ENCODE measurements at regions not wholly inside any gene's neighbourhood (a gene's known extent, or its start where the extent isn't known, plus 50 kb on each side); places are given as distances from the start of the nearest gene placed in this dataset.
"Not testable (repeated sequence)": the region's sequence is repeated elsewhere in the genome, so short reads cannot be mapped to it uniquely, and the experiment has no call there.

DNA sequence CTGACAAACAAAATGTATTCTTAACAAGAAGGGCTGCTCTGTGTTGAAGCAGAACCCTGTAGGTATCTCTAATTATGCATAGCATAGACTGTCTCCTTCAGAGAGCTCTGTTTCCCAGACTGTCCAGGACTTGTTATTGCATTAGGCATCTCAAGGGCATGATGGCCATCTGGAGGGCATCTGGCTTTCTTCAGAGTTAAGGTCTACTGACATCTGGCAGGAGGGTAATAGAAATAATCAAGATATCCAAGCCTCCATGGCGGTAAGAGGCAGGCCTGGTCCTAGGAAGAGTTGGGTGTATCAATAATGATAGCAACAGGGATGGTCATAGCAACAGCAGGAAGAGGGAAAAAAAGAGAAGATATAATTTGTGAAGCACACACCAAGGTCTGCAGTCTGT, 161.2 kb downstream of the TTC8 start:
- Histone ChIP-seq H3F3A (ENCODE audit: low read depth) (no peaks in the 10 kb centered on the region), H4K20me1 (ENCODE audit: insufficient read depth, low read length, poor library complexity, severe bottlenecking) (no peaks in the 10 kb centered on the region), H3K4me1 (ENCODE audit: insufficient read depth, low read length, poor library complexity, severe bottlenecking) (no peaks in the 10 kb centered on the region), H3K4me3 (ENCODE audit: low read length, poor library complexity, severe bottlenecking) (no peak overlapping the region), H3K79me2 (ENCODE audit: insufficient read depth, low read length) (no peaks in the 10 kb centered on the region), H3K9me3 (ENCODE audit: insufficient read depth, low read depth, low read length) (no peaks in the 10 kb centered on the region; the same call in 1 of the 2 replicates), H3K9me2 (replicated peaks; ENCODE audit: low read depth, low read length) (no peaks in the 10 kb centered on the region), H3K4me2 (ENCODE audit: low read depth, low read length, poor library complexity, severe bottlenecking) (no peak overlapping the region), H3K9ac (ENCODE audit: low read depth, low read length, poor library complexity, severe bottlenecking) (no peak overlapping the region), H3K36me3 (ENCODE audit: insufficient read depth, low read length) (no peaks in the 10 kb centered on the region), H3K27me3 (ENCODE audit: insufficient read depth, low read length, poor library complexity, severe bottlenecking) (no peaks in the 10 kb centered on the region), H2AFZ (ENCODE audit: low read length) (no peak overlapping the region)
- TF ChIP-seq, protein P1, sequence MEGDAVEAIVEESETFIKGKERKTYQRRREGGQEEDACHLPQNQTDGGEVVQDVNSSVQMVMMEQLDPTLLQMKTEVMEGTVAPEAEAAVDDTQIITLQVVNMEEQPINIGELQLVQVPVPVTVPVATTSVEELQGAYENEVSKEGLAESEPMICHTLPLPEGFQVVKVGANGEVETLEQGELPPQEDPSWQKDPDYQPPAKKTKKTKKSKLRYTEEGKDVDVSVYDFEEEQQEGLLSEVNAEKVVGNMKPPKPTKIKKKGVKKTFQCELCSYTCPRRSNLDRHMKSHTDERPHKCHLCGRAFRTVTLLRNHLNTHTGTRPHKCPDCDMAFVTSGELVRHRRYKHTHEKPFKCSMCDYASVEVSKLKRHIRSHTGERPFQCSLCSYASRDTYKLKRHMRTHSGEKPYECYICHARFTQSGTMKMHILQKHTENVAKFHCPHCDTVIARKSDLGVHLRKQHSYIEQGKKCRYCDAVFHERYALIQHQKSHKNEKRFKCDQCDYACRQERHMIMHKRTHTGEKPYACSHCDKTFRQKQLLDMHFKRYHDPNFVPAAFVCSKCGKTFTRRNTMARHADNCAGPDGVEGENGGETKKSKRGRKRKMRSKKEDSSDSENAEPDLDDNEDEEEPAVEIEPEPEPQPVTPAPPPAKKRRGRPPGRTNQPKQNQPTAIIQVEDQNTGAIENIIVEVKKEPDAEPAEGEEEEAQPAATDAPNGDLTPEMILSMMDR (conservative IDR thresholded peaks at IDR 0.05; ENCODE audit: low read length), result no peak
- TF ChIP-seq EZH2phosphoT487 (IDR thresholded peaks at IDR 0.05; ENCODE audit: borderline replicate concordance), result no peak

DNA sequence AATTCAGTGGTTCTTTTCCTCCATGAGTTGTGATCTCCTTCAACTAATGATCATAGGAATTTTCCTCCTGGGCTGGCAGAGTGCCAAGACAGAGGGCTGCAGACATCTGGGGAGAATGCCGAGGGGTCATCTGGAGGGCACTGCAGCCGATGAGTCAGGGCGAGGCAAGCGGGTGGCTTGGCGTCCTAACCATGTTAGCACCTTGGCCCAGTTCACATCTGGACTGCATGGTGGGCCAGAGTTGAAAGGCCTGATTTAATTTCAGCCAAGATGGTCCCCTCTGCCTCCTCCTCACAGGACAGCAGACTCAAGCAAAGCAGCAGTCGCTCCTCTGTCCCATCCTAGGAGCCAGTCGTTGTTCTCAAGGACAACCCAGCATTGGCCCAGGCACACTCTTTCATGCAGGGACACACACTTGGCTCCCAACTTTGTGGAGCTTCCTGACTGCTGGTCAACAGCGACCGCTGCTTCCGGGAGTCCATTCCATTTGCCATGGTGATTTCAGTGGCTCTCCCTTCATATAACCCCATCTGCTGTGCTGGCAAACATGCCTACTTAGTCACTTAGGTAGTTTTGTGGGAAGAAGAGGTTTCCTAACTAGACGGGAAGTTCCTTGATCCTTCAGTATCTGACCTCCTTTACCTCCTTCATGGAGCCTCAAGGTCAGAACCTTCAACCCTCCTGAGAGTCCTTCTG, 161.8 kb downstream of the TTC8 start:
- TF ChIP-seq EZH2phosphoT487 (IDR thresholded peaks at IDR 0.05; ENCODE audit: borderline replicate concordance), result no peak
- TF ChIP-seq, protein P1 (conservative IDR thresholded peaks at IDR 0.05; ENCODE audit: low read length), result no peak
- no peaks in the 10 kb centered on the region for H3K4me1 ChIP-seq (ENCODE audit: insufficient read depth, low read length, poor library complexity, severe bottlenecking)
- H3K9ac ChIP-seq (ENCODE audit: low read depth, low read length, poor library complexity, severe bottlenecking), result no peak overlapping the region
- no peaks in the 10 kb centered on the region for H3K79me2 ChIP-seq (ENCODE audit: insufficient read depth, low read length)
- H3K9me3 ChIP-seq (ENCODE audit: insufficient read depth, low read depth, low read length), result no peaks in the 10 kb centered on the region; the same call in 1 of the 2 replicates
- no peaks in the 10 kb centered on the region for H3K9me2 ChIP-seq (replicated peaks; ENCODE audit: low read depth, low read length)
- no peak overlapping the region for H3K4me3 ChIP-seq (ENCODE audit: low read length, poor library complexity, severe bottlenecking)
- H3K4me2 ChIP-seq (ENCODE audit: low read depth, low read length, poor library complexity, severe bottlenecking), result no peak overlapping the region
- no peaks in the 10 kb centered on the region for H3K27me3 ChIP-seq (ENCODE audit: insufficient read depth, low read length, poor library complexity, severe bottlenecking)
- H2AFZ ChIP-seq (ENCODE audit: low read length), result no peak overlapping the region
- no peaks in the 10 kb centered on the region for H3K36me3 ChIP-seq (ENCODE audit: insufficient read depth, low read length)
- H4K20me1 ChIP-seq (ENCODE audit: insufficient read depth, low read length, poor library complexity, severe bottlenecking), result no peaks in the 10 kb centered on the region
- H3F3A ChIP-seq (ENCODE audit: low read depth), result no peaks in the 10 kb centered on the region

DNA sequence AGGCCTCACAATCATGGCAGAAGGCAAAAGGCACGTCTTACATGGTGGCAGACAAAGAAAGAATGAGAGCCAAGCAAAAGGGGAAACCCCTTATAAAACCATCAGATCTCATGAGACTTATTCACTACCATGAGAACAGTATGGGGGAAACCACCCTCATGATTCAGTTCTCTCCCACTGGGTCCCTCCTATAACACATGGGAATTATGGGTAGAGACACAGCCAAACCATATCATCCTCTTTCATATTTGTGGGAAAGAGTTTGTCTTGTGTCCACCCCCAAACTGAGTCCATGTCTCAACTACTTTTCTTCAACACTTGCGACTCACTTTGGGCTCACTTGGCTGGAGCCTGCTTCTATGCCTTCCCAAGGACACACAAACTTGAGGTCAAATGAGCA, 162.5 kb downstream of the TTC8 start:
- not testable (repeated sequence) for H3K9ac ChIP-seq (ENCODE audit: low read depth, low read length, poor library complexity, severe bottlenecking); H3K79me2 ChIP-seq (ENCODE audit: insufficient read depth, low read length); H3K9me2 ChIP-seq (replicated peaks; ENCODE audit: low read depth, low read length); H3K36me3 ChIP-seq (ENCODE audit: insufficient read depth, low read length); H3K4me2 ChIP-seq (ENCODE audit: low read depth, low read length, poor library complexity, severe bottlenecking); H3K4me1 ChIP-seq (ENCODE audit: insufficient read depth, low read length, poor library complexity, severe bottlenecking); H3K4me3 ChIP-seq (ENCODE audit: low read length, poor library complexity, severe bottlenecking); H2AFZ ChIP-seq (ENCODE audit: low read length); H3F3A ChIP-seq (ENCODE audit: low read depth); H3K27me3 ChIP-seq (ENCODE audit: insufficient read depth, low read length, poor library complexity, severe bottlenecking); H4K20me1 ChIP-seq (ENCODE audit: insufficient read depth, low read length, poor library complexity, severe bottlenecking); H3K9me3 ChIP-seq (ENCODE audit: insufficient read depth, low read depth, low read length)

DNA sequence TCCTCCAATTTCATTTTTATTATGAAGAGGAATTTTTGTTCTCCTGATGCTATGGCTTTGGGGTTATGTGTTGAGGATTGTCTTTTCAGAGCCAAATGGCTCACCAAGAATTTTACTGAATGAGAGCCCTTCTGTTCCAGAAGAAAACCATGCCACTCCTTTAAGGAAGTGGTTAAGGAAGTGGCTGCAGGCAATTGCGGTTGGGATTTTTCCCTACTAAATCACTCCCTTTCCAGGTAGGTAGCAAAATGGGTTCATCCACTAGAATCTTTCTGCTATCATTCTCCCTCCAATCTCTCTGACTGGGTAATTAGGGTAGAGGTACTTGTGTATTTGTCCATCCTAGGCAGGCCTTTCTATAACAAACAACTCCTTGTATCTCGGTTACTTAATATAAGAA, 163.1 kb downstream of the TTC8 start:
- no peaks in the 10 kb centered on the region for H3K36me3 ChIP-seq (ENCODE audit: insufficient read depth, low read length)
- TF ChIP-seq, protein P1 (conservative IDR thresholded peaks at IDR 0.05; ENCODE audit: low read length), result no peak
- TF ChIP-seq EZH2phosphoT487 (IDR thresholded peaks at IDR 0.05; ENCODE audit: borderline replicate concordance), result no peak
- H3K4me2 ChIP-seq (ENCODE audit: low read depth, low read length, poor library complexity, severe bottlenecking), result no peak overlapping the region
- H3K4me3 ChIP-seq (ENCODE audit: low read length, poor library complexity, severe bottlenecking), result no peak overlapping the region
- H3K79me2 ChIP-seq (ENCODE audit: insufficient read depth, low read length), result no peaks in the 10 kb centered on the region
- no peaks in the 10 kb centered on the region; the same call in 1 of the 2 replicates for H3K9me3 ChIP-seq (ENCODE audit: insufficient read depth, low read depth, low read length)
- no peak overlapping the region for H3K9ac ChIP-seq (ENCODE audit: low read depth, low read length, poor library complexity, severe bottlenecking)
- H2AFZ ChIP-seq (ENCODE audit: low read length), result no peak overlapping the region
- no peaks in the 10 kb centered on the region for H4K20me1 ChIP-seq (ENCODE audit: insufficient read depth, low read length, poor library complexity, severe bottlenecking)
- H3K27me3 ChIP-seq (ENCODE audit: insufficient read depth, low read length, poor library complexity, severe bottlenecking), result no peaks in the 10 kb centered on the region
- no peaks in the 10 kb centered on the region for H3K4me1 ChIP-seq (ENCODE audit: insufficient read depth, low read length, poor library complexity, severe bottlenecking)
- no peaks in the 10 kb centered on the region for H3F3A ChIP-seq (ENCODE audit: low read depth)
- H3K9me2 ChIP-seq (replicated peaks; ENCODE audit: low read depth, low read length), result no peaks in the 10 kb centered on the region
